Inflammatory macrophage treated with lipopolysaccharide for 1 hour (primary cell): ENCODE measurements at regions not wholly inside any gene's neighbourhood (a gene's known extent, or its start where the extent isn't known, plus 50 kb on each side); places are given as distances from the start of the nearest gene placed in this dataset.
A peak's percentile ranks its signal among the peaks of the same experiment; 100 is the strongest.
"Not testable (repeated sequence)": the region's sequence is repeated elsewhere in the genome, so short reads cannot be mapped to it uniquely, and the experiment has no call there.

Experiments
- DNase-seq, 2 donors: peaks; one replicate each; pipeline ENCODE4 v3.0.0-alpha.2; 2020 to 2022

DNA sequence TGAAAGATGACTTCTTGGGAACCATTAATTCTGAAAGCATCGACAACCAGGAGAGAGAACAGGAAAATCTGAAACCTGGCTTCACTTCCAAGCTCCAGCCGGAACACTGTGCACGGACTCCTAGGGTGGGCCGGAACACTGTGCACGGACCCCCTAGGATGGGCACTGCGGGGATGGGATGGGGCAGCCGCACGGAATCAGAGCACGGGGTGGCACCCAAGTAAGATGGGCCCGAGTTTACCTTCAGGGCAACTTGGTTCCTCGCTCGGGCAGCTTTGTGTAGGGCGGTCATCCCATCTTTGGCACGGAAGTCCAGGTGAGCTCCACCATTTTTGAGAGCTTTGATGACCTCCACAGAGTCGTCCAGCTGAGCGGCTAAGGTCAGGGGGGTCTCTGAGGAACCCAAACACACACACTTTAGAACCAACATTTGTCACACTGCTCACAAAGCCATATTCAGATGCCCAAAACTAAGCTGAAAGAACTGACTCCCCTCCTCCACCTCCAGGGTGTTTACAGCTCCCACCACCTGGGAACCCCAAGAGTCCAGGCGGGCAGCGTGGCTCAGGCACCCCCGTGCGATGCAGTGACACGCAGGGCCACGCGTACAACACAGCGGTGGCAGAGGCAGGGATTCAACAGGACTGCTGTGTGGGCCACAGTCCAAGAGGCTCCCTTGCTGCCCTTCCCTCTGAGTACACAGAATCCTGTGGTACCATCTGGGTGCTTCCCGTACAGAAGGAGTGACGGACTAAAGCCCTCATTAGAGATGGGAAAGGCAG, 157.9 kb downstream of the SHANK2 start:
- DNase-seq, result no peak

DNA sequence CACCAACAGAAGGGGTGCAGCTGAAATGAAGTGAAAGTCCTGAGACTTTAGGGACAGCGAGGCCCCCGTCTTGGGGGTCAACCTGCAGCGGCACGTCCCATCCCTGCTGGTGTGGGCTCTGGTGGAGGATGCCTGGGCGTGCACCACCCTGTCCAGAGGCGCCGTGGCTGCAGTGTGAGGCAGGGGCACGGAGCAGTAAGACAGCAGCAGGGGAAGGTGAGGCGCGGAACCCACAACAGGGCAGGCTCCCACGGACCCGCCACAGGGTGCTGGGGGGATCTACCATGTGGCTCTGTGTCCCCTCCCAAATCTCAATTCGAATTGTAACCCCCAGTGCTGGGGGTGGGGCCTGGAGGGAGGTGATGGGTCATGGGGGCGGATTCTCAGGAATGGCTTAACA, 158.6 kb downstream of the SHANK2 start:
- DNase-seq, result no peak

DNA sequence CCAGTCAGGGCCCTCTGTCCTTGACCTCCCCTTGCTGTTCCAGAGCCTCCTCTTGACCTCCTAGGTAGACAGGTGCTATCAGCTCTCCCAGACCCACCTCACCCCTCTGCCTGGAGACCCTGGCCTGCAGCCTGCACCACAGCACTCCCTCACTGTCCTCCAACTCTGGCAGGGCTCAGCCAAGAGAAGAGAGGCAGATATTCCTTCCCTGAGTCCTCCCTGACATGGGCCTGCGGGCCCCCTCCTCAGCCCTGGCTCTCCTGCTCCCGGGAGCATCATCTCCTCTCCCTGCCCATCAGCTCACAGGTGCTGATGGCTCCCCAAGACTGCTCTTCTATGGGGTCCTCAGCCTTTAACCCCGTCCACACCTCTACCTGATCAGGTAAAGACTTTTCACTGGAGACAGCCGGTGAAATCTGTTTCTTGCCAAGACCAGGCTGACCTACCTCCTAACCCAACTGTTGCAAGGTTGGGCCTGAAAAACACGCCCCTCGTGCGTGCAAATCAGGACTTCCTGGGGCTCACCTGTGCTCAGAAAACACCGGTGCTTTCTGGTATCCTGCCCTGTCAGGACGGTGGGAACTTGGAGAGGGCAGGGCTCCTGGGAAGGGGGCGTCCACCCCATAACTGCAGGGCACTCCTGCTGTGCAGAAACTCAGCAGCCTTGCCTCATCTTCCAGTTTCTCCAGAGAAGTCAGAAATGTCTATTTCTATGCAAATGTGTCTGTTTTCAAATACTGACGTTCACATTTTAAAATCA, 160.7 kb downstream of the SHANK2 start:
- DNase-seq, result no peak

DNA sequence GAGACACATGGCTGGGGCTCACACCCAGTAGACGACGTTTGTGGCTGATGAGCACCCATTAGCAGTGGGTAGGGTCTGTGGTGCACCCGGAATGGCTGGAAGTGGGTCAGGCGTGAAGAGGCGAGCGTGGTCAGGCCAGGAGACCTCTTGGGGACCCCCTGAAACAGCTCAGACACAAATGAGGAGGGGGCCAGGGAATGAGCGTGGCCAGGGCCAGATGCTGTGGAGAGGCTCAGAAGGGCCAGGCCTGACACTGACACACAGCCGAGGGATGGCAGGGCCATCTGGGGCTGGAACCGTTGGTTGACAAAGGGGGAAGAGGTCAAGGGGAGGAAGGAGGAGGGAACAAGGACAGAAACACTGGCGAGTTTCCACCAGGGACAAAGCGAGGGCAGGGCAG, 162.8 kb downstream of the SHANK2 start:
- DNase-seq, result no peak

DNA sequence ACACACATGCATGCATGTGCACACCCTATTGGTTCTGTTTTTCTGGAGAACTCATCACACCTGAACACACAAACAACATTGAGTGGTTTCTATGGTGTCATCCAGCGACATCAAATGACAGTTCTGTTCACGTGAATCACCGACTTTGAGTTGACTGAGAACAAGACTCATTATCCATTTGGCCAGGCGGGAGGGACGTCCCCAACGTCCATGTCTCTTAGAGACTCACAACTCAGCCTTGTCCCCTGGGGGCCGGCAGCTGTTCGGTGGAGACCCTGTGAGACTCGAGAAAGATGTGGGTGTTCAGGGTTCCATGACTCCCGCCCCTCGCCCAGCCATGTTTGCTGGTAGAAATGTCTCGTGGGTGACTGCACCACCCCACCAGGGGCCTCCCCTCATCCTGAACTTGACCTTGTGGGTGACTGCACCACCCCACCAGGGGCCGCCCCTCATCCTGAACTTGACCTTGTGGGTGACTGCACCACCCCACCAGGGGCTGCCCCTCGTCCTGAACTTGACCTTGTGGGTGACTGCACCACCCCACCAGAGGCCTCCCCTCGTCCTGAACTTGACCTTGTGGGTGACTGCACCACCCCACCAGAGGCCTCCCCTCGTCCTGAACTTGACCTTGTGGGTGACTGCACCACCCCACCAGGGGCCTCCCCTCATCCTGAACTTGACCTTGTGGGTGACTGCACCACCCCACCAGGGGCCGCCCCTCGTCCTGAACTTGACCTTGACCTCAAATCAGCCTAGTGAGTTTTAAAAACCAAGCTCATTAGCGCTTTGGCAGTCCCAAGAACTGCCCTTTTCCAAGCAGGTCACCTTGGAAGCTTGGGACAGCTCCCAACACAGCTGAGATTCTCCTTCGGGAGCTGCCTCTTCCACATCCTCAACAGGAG, 163.8 kb downstream of the SHANK2 start:
- DNase-seq, result not testable (repeated sequence)

DNA sequence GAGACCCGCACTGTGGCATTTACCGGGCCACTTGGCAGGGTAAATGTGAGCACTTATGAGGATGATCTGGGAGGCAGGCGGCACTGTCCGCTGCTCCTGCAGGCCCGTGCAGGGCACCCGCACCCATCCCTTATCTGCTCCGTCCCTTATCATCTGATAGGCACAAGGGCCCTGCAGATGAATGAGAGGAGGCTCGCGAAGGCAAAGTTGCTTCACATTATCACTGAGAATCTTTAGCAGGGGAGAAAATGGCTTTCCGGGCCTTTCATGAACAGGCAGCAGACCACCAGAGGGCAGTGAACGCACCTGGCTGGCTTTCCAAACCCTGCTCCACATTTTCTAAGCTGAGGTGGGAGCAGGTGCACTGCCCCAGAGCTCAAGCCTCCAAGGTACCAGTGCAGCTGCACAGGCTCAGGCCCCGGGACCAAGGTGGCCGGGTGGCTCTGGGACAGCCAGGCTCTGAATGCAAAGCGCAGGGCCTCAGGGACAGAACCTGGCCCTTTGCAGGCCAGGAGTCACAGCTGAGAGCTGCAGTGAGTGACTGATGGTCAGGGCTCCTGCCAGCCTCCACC, 165.6 kb downstream of the SHANK2 start:
- DNase-seq, result no peak

DNA sequence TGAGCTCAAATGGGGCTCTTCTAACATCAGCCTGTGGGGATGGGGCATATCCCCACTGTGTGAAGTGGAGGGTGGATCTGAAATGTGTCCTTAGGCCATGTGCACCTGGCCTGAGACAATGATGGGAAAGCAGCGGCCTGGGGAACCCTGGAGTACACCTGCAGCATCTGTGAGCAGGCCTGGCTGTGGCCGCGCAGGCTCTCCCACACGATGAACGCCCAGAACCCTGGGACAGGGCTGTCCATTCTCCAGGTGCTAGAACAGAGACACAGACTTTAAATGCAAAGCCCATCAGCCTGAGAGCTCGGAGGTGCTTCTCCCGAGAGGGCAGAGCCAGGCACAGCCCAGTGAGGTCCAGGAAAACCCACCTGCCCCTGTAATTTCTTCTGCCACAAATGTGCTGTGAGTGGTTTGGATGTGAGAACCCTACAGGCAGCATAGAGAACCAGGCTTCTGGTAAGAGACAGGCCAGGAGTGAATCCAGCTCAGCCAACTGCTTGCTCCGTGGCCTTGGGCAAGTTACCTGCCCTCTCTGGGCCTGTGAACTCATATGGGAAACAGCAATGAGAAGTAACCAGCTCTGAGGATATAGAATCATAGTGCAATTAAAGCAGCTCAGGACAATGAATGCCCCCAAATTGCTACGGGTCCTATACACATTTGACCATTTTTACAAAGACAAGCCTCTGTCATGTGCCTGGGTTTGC, 167.9 kb downstream of the SHANK2 start:
- DNase-seq, result no peak

DNA sequence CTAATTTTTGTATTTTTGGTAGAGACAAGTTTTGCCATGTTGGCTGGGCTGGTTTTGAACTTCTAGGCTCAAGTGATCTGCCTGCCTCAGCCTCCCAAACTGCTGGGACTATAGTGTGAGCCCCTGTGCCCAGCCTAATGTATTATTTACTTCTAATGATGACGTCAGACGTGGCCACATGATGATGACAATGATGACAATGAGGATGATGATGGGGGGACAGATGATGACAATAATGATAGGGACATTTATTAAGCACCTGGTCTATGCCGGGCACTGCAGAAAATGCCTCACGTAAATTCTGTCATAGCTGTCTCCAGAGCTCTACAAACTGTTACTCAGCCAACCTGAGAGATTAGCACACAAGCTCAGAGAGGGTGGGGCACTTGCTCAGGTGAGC, 169.3 kb downstream of the SHANK2 start:
- DNase-seq, result no peak

DNA sequence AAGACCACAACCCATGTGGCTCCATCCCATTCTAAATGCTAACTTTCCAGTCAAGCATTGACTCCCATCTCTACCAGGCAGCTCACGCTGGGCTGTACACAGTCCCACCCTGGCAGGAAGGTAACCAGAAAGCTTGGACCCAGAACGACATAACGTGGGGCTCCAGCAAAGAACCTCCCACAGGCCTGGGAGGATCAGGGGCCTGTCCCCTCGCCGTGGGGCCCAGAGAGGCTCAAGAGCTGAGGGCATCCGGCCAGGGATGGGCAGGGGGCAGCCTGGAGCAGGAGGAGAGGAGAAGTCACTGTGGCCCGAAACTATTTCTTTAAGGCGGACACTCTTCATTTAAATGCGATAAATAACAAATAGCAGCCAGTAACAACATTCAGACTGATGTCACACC, 169.9 kb downstream of the SHANK2 start:
- DNase-seq, result no peak

DNA sequence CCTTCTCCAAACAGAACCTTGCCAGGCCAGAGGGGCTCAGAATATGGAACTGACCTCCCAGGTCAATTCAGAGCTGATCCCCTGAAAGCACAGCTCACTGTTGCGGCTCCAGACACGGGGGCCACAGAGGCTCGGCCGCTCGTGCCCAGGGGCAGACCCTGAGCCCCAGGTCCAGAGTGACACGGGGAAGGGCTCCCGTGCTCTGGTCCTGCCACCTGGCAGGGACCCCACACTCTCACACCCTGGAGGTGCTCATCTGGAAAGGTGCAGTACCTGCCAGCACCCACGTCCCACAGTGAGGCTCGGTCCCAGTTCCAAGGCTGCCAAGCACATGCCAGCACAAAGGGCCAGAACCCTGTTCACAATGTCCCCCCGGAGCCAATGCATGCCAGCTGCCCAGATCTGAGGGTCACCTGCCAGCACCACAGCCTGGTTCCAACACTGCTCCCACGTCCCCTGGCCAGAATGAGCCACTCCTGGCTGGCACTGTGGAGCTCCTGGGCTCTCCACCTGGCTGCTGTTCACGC, 170.6 kb downstream of the SHANK2 start:
- DNase-seq, result no peak

DNA sequence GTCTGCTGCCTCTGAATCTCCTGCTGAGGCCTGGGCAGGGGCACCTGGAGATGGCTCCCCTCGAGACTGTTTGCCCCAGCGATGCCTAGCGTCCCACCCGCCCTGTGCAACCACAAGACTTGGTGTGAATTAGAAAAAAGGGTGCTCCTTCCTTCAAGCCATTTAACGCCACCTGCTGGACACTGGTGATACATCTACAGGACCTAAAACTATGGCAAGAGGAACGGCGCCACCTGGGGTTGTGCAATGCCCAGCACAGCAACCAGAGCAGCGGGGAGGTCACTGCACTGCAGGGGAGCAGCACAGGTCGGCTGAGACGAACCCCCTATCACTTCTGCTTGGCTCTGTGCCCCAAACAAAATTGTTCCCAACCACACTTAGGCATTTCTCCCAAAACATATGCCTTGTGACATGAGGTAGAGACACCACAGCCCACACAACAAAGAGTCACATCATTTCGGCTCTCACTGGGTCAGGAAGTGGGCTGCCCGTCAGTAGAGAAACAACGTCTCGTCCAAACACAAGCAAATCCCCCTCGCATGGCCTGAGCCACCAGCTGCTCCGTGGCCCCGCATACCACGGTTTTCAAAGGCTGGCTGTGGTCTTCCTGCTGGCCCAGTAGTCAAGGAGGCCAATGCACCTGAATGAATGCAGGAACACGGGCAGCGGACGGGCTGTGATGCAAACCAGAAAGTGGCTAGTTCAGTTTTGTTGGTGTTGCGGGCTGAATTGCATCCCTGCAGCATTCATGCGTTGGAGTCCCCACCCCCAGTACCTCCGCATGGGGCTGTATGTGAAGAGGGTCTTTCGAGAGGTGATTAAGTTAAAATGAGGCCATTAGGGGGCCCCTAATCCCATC, 171.9 kb downstream of the SHANK2 start:
- DNase-seq, result peak; percentile 57 to 71

DNA sequence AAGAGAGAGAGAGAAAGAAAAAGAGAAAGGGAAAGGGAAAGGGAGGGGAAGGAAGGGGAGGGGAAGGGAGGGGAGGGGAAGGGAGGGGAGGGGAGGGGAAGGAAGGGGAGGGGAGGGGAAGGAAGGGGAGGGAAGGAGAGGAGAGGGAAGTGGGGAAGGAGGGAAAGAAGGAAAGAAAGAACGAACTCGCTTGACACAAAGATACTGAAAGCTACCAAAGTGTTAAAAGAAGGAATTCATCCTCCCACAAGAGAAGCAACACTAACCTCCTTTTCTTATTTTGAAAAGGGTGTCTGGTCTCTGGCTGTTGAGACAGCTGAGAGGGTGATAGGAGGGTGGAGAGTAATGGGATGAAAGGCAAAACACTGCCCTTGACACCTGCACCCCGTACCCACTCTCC, 172.6 kb downstream of the SHANK2 start:
- DNase-seq, result no peak

DNA sequence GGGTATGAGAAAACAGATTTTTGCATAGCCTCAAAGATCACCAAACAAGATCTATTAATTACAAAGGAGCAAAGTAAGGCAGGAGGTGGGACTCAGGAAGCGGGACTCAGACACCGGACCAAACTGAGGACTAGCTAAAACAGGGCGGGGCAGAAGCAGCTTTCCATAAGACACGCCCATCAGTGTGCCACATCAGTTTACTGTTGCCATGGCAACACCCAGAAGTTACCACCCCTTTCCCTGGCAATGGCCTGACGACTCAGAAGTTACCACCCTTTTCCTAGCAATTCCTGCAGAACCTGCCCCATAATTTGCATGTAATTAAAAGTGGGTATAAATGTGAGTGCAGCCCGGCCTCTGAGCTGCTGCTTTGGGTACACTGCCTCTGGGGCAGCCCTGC, 173.9 kb downstream of the SHANK2 start:
- no peak for DNase-seq

DNA sequence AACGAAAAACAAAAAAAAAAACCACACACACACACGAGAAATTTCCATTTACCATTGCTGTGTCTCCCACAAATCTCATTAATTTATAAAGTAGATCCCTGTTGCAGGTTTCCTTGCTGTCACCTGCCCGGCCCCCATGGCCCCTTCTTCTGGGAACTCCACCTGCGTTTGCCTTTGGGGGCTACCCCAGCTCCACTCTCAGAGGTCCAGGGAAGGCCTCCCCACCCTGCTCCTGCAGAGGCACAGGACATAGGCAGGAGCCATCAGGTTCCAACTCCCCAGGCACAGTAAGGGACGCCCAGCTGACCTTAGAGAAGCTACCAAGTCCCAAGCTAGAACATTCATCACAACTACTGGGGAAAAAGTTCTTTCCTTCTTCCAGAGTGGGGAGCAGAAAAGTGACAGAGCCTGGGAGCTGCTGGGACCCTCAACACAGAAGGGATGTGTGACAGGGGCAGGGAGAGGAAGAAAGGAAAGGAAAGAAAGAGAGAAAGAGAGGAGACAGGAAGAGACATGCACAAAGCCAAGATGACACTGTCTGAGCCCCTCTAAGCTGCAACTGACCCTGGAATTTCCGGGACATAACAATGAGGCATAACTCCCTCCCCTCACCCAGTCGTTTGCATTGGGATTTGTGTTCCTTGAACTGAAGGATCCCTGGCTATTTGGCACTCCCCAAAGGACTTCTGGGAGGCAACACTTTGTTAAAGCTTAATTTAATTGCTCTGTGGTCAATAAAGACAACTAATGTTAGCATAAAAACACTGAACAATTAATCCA, 175.7 kb downstream of the SHANK2 start:
- DNase-seq, result no peak

DNA sequence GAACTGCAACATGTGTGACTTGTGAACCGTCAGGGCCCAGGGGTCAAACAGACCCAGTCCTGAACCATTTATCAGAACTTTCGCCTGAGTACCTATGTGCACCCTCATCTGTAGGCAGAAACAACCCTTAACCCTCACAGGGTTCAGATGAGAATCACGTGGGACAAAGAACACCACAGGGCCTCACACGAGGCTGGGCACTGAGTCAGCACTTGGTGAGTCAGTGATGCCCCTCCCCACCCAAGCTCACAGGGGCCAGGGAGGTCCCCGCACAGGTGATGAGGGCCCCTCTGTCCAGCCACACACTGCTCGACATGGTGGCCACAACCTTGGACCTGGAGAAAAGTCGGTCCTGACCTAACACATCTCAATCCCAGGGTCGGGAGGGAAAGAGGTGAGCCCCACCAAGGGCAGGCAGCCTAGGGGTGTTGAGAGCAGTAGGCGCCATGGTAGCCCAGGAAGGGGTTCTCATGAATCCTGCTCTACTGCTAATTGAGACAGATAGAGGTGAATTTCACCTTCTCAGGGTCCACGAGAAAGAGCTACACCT, 176.4 kb downstream of the SHANK2 start:
- DNase-seq, result no peak

DNA sequence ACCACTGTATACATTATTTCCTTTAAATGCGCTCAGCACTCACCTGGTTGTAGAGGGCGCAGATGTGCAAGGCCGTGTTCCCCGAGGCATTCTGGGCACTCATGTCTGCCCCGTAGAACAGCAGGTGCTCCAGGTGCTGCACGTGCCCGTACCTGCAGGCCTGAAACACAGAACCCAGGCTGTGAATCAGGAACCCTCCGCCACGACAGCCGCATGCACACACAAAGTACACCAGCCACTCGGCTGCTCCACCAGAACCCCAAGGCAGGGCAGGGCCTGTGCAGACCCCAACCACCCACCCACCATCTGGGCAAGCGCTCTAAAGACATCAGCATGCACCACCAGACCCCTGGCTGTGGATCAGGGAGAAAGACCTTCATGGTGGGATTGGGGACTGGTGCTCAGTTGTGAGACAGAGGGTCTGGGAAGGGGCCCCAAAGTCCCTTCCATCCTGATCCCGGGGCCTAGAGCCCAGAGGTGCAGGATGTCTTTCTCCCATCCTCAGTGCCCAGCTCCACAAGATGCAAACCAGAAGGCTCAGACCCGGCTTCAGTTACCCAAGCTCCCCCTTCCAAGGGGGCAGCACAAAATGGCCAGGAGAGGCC, 177.2 kb downstream of the SHANK2 start:
- no peak for DNase-seq

DNA sequence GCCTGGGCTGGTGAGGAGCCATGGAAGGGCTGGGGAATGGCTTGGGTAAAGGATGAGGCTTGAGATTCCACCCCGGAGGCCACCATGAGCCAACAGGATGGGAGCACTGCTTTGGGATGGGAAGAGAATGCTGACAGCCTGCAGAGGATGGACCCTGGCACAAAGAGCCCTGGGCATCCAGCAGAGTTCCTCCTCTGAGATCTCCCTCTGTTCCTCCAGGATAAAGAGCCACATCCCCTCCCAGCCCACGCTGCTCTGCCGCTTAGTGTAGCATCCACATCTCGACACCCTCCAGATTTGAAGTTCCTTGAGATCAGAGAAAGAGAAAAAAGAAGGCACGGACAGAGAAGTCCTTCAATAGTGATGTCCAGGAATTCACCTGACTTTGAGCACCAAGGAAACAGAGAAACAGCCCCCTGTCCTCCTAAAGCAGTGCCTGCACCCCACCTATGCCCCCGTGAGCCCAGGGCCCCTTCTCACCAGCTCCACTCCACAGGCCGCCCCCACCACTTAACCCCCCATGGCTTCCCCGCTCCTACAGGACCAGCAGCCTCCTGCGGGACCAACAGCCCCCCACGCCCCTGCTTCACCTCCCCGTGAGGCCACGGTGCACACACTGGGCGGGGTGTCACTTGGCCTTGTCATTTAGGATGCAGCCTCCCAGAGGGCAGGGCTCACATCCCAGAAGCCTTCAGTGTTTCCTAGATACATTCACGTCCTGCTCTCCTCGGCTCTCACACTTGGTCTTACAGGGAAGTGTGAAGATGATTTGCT, 180.5 kb downstream of the SHANK2 start:
- DNase-seq, result no peak
